ENCODE measurements at regions not wholly inside any gene's neighbourhood (a gene's known extent, or its start where the extent isn't known, plus 50 kb on each side); places are given as distances from the start of the nearest gene placed in this dataset.

DNA sequence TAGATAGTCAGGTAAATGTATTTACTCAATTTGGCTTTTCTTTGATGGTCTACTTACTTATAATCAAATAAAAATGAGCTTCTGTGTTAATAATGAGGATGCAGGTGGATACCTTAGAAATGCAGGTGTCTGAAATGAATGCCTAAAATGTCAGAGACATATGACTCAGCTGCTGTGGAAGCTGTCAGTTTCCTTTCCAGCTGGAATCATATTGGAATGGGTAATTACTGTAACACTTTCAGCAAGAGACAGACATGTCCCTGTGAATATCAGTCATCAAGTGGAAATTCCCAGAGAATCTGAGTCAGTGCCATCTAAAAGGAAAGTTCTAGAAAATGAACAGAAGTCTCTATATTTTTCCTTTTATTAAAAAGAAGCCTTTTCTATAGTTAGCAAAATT lies 783.0 kb upstream of the AADAT start (continued):
- TF ChIP-seq, protein P1, sequence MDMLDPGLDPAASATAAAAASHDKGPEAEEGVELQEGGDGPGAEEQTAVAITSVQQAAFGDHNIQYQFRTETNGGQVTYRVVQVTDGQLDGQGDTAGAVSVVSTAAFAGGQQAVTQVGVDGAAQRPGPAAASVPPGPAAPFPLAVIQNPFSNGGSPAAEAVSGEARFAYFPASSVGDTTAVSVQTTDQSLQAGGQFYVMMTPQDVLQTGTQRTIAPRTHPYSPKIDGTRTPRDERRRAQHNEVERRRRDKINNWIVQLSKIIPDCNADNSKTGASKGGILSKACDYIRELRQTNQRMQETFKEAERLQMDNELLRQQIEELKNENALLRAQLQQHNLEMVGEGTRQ (IDR thresholded peaks at IDR 0.05) = no peak

DNA sequence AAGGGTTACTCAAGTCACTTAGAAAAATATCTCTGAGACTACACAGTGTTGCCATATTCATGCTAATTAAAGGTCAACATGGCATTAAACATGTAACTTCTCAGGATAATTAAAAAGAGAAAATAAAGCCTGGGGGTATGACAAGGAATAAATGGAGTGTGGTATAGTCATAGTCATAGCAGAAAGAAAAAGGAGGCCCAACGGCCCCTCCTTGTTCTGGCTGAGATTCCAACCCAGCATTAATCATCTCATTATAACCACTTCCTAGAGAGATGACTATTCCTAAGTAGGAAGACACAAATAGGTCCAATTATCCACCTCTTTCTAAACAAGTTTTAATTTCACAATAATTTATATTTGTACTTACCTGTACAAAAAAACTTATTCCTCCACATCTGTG lies 778.4 kb upstream of the AADAT start:
- H3K4me2 ChIP-seq = no peak overlapping the region
- no peak for FAIRE-seq
- no peak for DNase-seq (ENCODE audit: low read depth in 1 of 2, low spot score in 1 of 2)
- H3K4me3 ChIP-seq = no peak overlapping the region
- CTCF ChIA-PET = no interaction called here
- POLR2A ChIA-PET = no interaction called here
- H3K4me1 ChIP-seq = no peaks in the 10 kb centered on the region
- H3K27ac ChIP-seq = no peak overlapping the region
- ATAC-seq = no peak
- TF ChIP-seq TP53 (CRISPR knock-in tag; IDR thresholded peaks at IDR 0.05) = no peak
- TF ChIP-seq, protein P2, sequence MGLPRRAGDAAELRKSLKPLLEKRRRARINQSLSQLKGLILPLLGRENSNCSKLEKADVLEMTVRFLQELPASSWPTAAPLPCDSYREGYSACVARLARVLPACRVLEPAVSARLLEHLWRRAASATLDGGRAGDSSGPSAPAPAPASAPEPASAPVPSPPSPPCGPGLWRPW (IDR thresholded peaks at IDR 0.05) = no peak
- TF ChIP-seq RFX5 (IDR thresholded peaks at IDR 0.05) = no peak
- TF ChIP-seq GATA3 (IDR thresholded peaks at IDR 0.05; ENCODE audit: borderline replicate concordance) = no peak
- TF ChIP-seq, protein P3, sequence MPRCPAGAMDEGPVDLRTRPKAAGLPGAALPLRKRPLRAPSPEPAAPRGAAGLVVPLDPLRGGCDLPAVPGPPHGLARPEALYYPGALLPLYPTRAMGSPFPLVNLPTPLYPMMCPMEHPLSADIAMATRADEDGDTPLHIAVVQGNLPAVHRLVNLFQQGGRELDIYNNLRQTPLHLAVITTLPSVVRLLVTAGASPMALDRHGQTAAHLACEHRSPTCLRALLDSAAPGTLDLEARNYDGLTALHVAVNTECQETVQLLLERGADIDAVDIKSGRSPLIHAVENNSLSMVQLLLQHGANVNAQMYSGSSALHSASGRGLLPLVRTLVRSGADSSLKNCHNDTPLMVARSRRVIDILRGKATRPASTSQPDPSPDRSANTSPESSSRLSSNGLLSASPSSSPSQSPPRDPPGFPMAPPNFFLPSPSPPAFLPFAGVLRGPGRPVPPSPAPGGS (IDR thresholded peaks at IDR 0.05) = no peak
- TF ChIP-seq MAFK (IDR thresholded peaks at IDR 0.05; ENCODE audit: partially characterized antibody) = no peak
- TF ChIP-seq ZC3H11A (IDR thresholded peaks at IDR 0.05) = no peak
- TF ChIP-seq ESRRA (IDR thresholded peaks at IDR 0.05; ENCODE audit: borderline replicate concordance, low read length) = no peak
- no peak for TF ChIP-seq RAD21 (conservative IDR thresholded peaks at IDR 0.05 in 1 of 2, IDR thresholded peaks at IDR 0.05 in 1 of 2)
- no peak for TF ChIP-seq SREBF2 (IDR thresholded peaks at IDR 0.05)
- no peak for TF ChIP-seq EP300 (IDR thresholded peaks at IDR 0.05)
- TF ChIP-seq EHF (CRISPR knock-in tag; IDR thresholded peaks at IDR 0.05) = no peak
- TF ChIP-seq, protein P4, sequence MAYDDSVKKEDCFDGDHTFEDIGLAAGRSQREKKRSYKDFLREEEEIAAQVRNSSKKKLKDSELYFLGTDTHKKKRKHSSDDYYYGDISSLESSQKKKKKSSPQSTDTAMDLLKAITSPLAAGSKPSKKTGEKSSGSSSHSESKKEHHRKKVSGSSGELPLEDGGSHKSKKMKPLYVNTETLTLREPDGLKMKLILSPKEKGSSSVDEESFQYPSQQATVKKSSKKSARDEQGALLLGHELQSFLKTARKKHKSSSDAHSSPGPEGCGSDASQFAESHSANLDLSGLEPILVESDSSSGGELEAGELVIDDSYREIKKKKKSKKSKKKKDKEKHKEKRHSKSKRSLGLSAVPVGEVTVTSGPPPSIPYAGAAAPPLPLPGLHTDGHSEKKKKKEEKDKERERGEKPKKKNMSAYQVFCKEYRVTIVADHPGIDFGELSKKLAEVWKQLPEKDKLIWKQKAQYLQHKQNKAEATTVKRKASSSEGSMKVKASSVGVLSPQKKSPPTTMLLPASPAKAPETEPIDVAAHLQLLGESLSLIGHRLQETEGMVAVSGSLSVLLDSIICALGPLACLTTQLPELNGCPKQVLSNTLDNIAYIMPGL (CRISPR knock-in tag; IDR thresholded peaks at IDR 0.05; ENCODE audit: borderline replicate concordance) = no peak
- no peak for TF ChIP-seq TFCP2L1 (CRISPR knock-in tag; IDR thresholded peaks at IDR 0.05)
- WGBS (ENCODE audit: missing lambda C conversion rate) = 0% methylated on average over 1 of the region's 1 CpG
- H3K9me3 ChIP-seq = no peaks in the 10 kb centered on the region

DNA sequence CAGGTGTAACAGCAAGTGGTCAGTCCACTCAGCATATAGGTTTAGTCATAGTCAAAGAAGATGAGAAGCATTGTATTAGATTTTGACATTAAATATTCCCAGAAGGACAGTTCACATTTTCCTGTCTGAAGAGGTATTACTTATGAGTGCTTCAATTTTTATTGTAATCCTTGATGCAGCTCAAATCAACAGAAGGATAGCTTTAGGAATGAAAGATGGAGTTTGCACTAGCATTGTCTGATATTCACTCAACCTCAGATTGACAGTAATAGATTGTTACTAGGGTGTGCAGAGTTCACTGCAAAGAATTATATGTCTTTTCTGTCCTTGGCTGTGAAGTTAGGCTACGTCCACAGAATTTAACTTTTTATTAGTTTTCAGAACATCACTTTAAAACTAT lies 764.3 kb upstream of the AADAT start:
- no peak overlapping the region for H3K27ac ChIP-seq
- FAIRE-seq (no peak), ATAC-seq (no peak), DNase-seq (ENCODE audit: low read depth in 1 of 2, low spot score in 1 of 2) (no peak)
- TF ChIP-seq GATA3 (IDR thresholded peaks at IDR 0.05; ENCODE audit: borderline replicate concordance) (no peak), ZC3H11A (IDR thresholded peaks at IDR 0.05) (no peak), CBX8 (IDR thresholded peaks at IDR 0.05) (no peak)
- no peaks in the 10 kb centered on the region for H3K4me1 ChIP-seq
- ChIA-PET POLR2A (no interaction called here), CTCF (interaction anchor here (0.6 to 0.8 kb wide), 3 partner anchors 268 to 593 kb away, joined by 3 read pairs; no protein-coding TSS in a partner anchor)
- no peak overlapping the region for H3K4me3 ChIP-seq
- no peak overlapping the region for H3K4me2 ChIP-seq
- no peaks in the 10 kb centered on the region for H3K9me3 ChIP-seq
- WGBS (ENCODE audit: missing lambda C conversion rate) = 50% methylated on average over 1 of the region's 1 CpG

DNA sequence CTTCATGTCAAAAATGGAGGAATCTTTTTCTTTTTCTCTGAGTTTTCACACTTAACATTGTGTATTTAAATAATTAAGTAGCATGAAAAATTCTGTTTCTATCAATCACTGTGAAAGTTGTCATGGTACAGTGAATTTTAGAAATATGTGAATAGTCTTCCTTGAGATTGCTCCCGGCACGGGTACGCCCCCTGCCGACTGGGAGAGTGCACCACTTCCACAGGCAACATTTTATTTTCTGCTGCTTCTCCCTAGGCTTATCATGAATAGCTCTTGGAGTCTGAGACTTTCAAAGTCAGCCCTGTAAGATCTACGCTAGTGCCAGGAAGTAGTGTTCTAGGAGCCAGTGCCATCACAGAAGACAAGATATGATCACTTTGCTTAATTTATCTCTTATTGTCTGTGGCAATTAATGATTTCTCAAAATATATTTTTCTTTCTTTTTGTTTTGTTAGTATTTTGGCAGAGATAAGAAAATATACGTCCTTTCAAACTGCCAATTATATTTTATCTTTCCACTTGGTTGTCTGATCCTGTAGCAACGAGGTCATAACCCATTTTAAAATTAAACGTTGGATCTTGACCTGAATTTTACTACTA lies 763.8 kb upstream of the AADAT start:
- Histone ChIP-seq H3K4me1 (no peaks in the 10 kb centered on the region), H3K27ac (no peak overlapping the region), H3K4me2 (no peak overlapping the region), H3K9me3 (no peaks in the 10 kb centered on the region), H3K4me3 (no peak overlapping the region)
- FAIRE-seq (no peak), DNase-seq (ENCODE audit: low read depth in 1 of 2, low spot score in 1 of 2) (peak in 1 of 2 experiments; percentile 36), ATAC-seq (peak in 1 of 2 experiments; percentile 54; a peak in 1 of 6 replicates)
- WGBS (ENCODE audit: missing lambda C conversion rate) = 13% methylated on average over 8 of the region's 8 CpGs
- TF ChIP-seq CBX2 (IDR thresholded peaks at IDR 0.05; ENCODE audit: borderline replicate concordance, low read depth) (no peak), POLR2A (IDR thresholded peaks at IDR 0.05; ENCODE audit: low read length) (no peak), MAZ (IDR thresholded peaks at IDR 0.05; ENCODE audit: borderline replicate concordance, low read depth, low read length) (no peak), RAD21 (conservative IDR thresholded peaks at IDR 0.05 in 1 of 2, IDR thresholded peaks at IDR 0.05 in 1 of 2) (peak; percentile 23 to 33; a peak in 2 of 5 replicates), SMC3 (IDR thresholded peaks at IDR 0.05) (peak; percentile 34; the same call in 1 of the 3 replicates), PHF8 (IDR thresholded peaks at IDR 0.05; ENCODE audit: borderline replicate concordance, low read depth) (no peak)
- TF ChIP-seq, protein P5, sequence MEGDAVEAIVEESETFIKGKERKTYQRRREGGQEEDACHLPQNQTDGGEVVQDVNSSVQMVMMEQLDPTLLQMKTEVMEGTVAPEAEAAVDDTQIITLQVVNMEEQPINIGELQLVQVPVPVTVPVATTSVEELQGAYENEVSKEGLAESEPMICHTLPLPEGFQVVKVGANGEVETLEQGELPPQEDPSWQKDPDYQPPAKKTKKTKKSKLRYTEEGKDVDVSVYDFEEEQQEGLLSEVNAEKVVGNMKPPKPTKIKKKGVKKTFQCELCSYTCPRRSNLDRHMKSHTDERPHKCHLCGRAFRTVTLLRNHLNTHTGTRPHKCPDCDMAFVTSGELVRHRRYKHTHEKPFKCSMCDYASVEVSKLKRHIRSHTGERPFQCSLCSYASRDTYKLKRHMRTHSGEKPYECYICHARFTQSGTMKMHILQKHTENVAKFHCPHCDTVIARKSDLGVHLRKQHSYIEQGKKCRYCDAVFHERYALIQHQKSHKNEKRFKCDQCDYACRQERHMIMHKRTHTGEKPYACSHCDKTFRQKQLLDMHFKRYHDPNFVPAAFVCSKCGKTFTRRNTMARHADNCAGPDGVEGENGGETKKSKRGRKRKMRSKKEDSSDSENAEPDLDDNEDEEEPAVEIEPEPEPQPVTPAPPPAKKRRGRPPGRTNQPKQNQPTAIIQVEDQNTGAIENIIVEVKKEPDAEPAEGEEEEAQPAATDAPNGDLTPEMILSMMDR (IDR thresholded peaks at IDR 0.05) = peak; percentile 35; the same call in 2 of the 3 replicates
- POLR2A ChIA-PET = no interaction called here
- CTCF ChIA-PET = interaction anchor here (0.6 to 1.4 kb wide), 4 partner anchors 23 to 593 kb away, joined by 3 to 4 read pairs (median 3); no protein-coding TSS in a partner anchor

Data from A549 (cell line).